IMR-90 (cell line): ENCODE measurements at regions not wholly inside any gene's neighbourhood (a gene's known extent, or its start where the extent isn't known, plus 50 kb on each side); places are given as distances from the start of the nearest gene placed in this dataset.

Experiments
- ATAC-seq: fragments of 200-7000 bp; cut with Tn5 transposase; 2 replicates; pipeline ENCODE4 v1.9.1; 2020; ENCODE audit warnings: low read depth, mild to moderate bottlenecking, moderate library complexity
- BruUV-seq: library from RNA; stranded (reverse); fragments of 400-500 nt; replicated peaks from 2 replicates; lab custom pipeline; 2021; lab: Mats Ljungman, UMichigan
- CTCF ChIA-PET: fragments of 300-600 bp; formaldehyde crosslinking; extraction: SDS; loops from one replicate; lab custom pipeline; 2021; ENCODE audit warnings: antibody characterized with exemption; lab: Yijun Ruan, JAX
- POLR2A ChIA-PET: fragments of 300-600 bp; sonication (Branson Sonifier 250); formaldehyde crosslinking; loops from one replicate; lab custom pipeline; 2022; ENCODE audit warnings: antibody characterized with exemption; ENCODE audit not compliant: unreplicated experiment; lab: Charles Lee
- DNase-seq: peaks from one replicate; pipeline ENCODE4 v3.0.0; 2013
- H2AFZ ChIP-seq: replicated peaks from 2 replicates; pipeline ENCODE3; 2013; ENCODE audit warnings: low read length, mild to moderate bottlenecking; ENCODE audit not compliant: poor library complexity
- H2AK5ac ChIP-seq: 2 replicates; pipeline ENCODE4 v1.6.1; 2013; ENCODE audit warnings: low read depth, low read length, inconsistent platforms
- H2AK9ac ChIP-seq: replicated peaks from 2 replicates; pipeline ENCODE3; 2013; ENCODE audit warnings: mild to moderate bottlenecking, low read depth, low read length, moderate library complexity; ENCODE audit not compliant: poor library complexity
- H2BK120ac ChIP-seq: 2 replicates; pipeline ENCODE4 v1.6.1; 2013; ENCODE audit warnings: low read depth, low read length, inconsistent platforms
- H2BK15ac ChIP-seq: 3 replicates; pipeline ENCODE4 v1.6.1; 2013; ENCODE audit warnings: low read depth, low read length, inconsistent platforms
- H2BK20ac ChIP-seq: 2 replicates; pipeline ENCODE4 v1.6.1; 2013; ENCODE audit warnings: low read depth, mild to moderate bottlenecking, inconsistent platforms, low read length, moderate library complexity
- H2BK5ac ChIP-seq: 2 replicates; pipeline ENCODE4 v1.6.1; 2013; ENCODE audit warnings: mild to moderate bottlenecking, low read depth, low read length, inconsistent platforms; ENCODE audit not compliant: poor library complexity, severe bottlenecking
- H3K14ac ChIP-seq: replicated peaks from 2 replicates; pipeline ENCODE4 v1.6.1; 2013; ENCODE audit warnings: low read depth, low read length, inconsistent platforms
- H3K18ac ChIP-seq: 2 replicates; pipeline ENCODE4 v1.6.1; 2013; ENCODE audit warnings: low read depth, low read length, control low read depth
- H3K23ac ChIP-seq: 2 replicates; pipeline ENCODE4 v1.6.1; 2013; ENCODE audit warnings: low read depth, low read length, inconsistent platforms
- H3K27ac ChIP-seq: 2 replicates; pipeline ENCODE4 v1.5.1; 2013; ENCODE audit warnings: mild to moderate bottlenecking, control low read depth, low read length; ENCODE audit not compliant: insufficient read depth
- H3K27me3 ChIP-seq: 2 replicates; pipeline ENCODE4 v1.6.1; 2013; ENCODE audit warnings: low read length; ENCODE audit not compliant: control insufficient read depth, insufficient read depth
- H3K36me3 ChIP-seq: 2 replicates; pipeline ENCODE4 v1.6.1; 2013; ENCODE audit warnings: low read length, mixed read lengths; ENCODE audit not compliant: control insufficient read depth, insufficient read depth
- H3K4ac ChIP-seq: 2 replicates; pipeline ENCODE4 v1.6.1; 2013; ENCODE audit warnings: low read depth, low read length, inconsistent platforms
- H3K4me1 ChIP-seq: 2 replicates; pipeline ENCODE4 v1.6.1; 2013; ENCODE audit warnings: low read length, mixed read lengths; ENCODE audit not compliant: control insufficient read depth, insufficient read depth
- H3K4me2 ChIP-seq: 2 replicates; pipeline ENCODE4 v1.6.1; 2013; ENCODE audit warnings: low read depth, mild to moderate bottlenecking, control low read depth, low read length, moderate library complexity
- H3K4me3 ChIP-seq: 2 replicates; pipeline ENCODE4 v1.5.1; 2013; ENCODE audit warnings: low read depth, mild to moderate bottlenecking, control low read depth, low read length, moderate library complexity; ENCODE audit not compliant: insufficient read depth
- H3K56ac ChIP-seq: 2 replicates; pipeline ENCODE4 v1.6.1; 2013; ENCODE audit warnings: low read length, inconsistent platforms; ENCODE audit not compliant: insufficient read depth; ENCODE audit errors: extremely low read depth
- H3K79me1 ChIP-seq, 2 experiments: 2 replicates each; pipeline ENCODE4 v1.6.1; 2013; ENCODE audit warnings: low read length in 2 of 2, inconsistent platforms in 1 of 2, low read depth in 1 of 2
- H3K9ac ChIP-seq: 2 replicates; pipeline ENCODE4 v1.6.1; 2013; ENCODE audit warnings: low read depth, low read length, control low read depth
- H3K9me1 ChIP-seq: 2 replicates; pipeline ENCODE4 v1.6.1; 2013; ENCODE audit warnings: low read length, inconsistent platforms; ENCODE audit not compliant: insufficient read depth
- H3K9me3 ChIP-seq: 2 replicates; pipeline ENCODE4 v1.6.1; 2013; ENCODE audit warnings: low read length; ENCODE audit not compliant: control insufficient read depth, insufficient read depth
- H4K20me1 ChIP-seq: 2 replicates; pipeline ENCODE4 v1.6.1; 2013; ENCODE audit warnings: low read length, inconsistent platforms; ENCODE audit not compliant: insufficient read depth
- H4K5ac ChIP-seq: 2 replicates; pipeline ENCODE4 v1.6.1; 2013; ENCODE audit warnings: mild to moderate bottlenecking, low read depth, low read length, control low read depth
- H4K8ac ChIP-seq, 2 experiments: 2 replicates each; pipeline ENCODE4 v1.6.1; 2013; ENCODE audit warnings: low read depth in 2 of 2, low read length in 2 of 2, control low read depth in 1 of 2, inconsistent platforms in 1 of 2
- H4K91ac ChIP-seq: 2 replicates; pipeline ENCODE4 v1.6.1; 2013; ENCODE audit warnings: low read depth, low read length, inconsistent platforms; ENCODE audit not compliant: insufficient read depth
- BHLHE40 ChIP-seq: fragments of 150-350 bp; IDR thresholded peaks from 2 replicates; pipeline ENCODE4 v1.6.1; 2016; ENCODE audit warnings: mild to moderate bottlenecking, low read depth, low read length
- CHD1 ChIP-seq: IDR thresholded peaks from 2 replicates; pipeline ENCODE4 v1.6.1; 2012; ENCODE audit warnings: low read depth, low read length, improper control_type of control experiment
- CTCF ChIP-seq: conservative IDR thresholded peaks from 2 replicates; pipeline ENCODE4 v1.5.1; 2012; ENCODE audit warnings: mild to moderate bottlenecking, low read depth, low read length, improper control_type of control experiment
- ELK1 ChIP-seq: fragments of 150-350 bp; IDR thresholded peaks from 2 replicates; pipeline ENCODE4 v1.6.1; 2016; ENCODE audit warnings: low read depth, mild to moderate bottlenecking, low read length, moderate library complexity, borderline replicate concordance
- MXI1 ChIP-seq: IDR thresholded peaks from 2 replicates; pipeline ENCODE4 v1.6.1; 2012; ENCODE audit warnings: low read depth, mild to moderate bottlenecking, low read length, moderate library complexity, borderline replicate concordance
- NFE2L2 ChIP-seq: fragments of 150-350 bp; IDR thresholded peaks from 2 replicates; pipeline ENCODE4 v1.6.1; 2016; ENCODE audit warnings: low read depth, mild to moderate bottlenecking, low read length
- POLR2A ChIP-seq: IDR thresholded peaks from 2 replicates; pipeline ENCODE4 v1.6.1; 2012; ENCODE audit warnings: mild to moderate bottlenecking, low read depth, low read length
- RAD21 ChIP-seq: IDR thresholded peaks from 2 replicates; pipeline ENCODE4 v1.6.1; 2012; ENCODE audit warnings: low read length, improper control_type of control experiment
- RCOR1 ChIP-seq: IDR thresholded peaks from 2 replicates; pipeline ENCODE4 v1.6.1; 2012; ENCODE audit warnings: mild to moderate bottlenecking, low read length, improper control_type of control experiment; ENCODE audit not compliant: insufficient replicate concordance
- SMC3 ChIP-seq: fragments of 150-350 bp; IDR thresholded peaks from 2 replicates; pipeline ENCODE4 v1.6.1; 2016; ENCODE audit warnings: low read depth, mild to moderate bottlenecking, antibody characterized with exemption, low read length, moderate library complexity
- WGBS, 2 experiments: methylation state at CpG; one replicate each; pipeline versions ENCODE4 v1.1.5 to v1.1.7; 2013; ENCODE audit warnings: missing lambda C conversion rate in 2 of 2; ENCODE audit not compliant: insufficient read length in 1 of 2; ENCODE audit errors: extremely low coverage in 2 of 2; 5-methylcytosine and 5-hydroxymethylcytosine counted together
- dilution Hi-C: fragments of 300-500 bp; cut with HindIII; formaldehyde crosslinking; loops from one replicate; pipeline ENCODE4 v1.14.3; 2018; ENCODE audit warnings: low sequenced_read_pairs; ENCODE audit not compliant: unreplicated experiment
- in situ Hi-C: fragments of 300-500 bp; cut with MboI; formaldehyde crosslinking; loops from 3 replicates; pipeline ENCODE4 v1.14.3; 2019; ENCODE audit warnings: low sequenced_read_pairs, inconsistent platforms, mixed read lengths
- intact Hi-C: fragments of 100-400 bp; cut with micrococcal nuclease; formaldehyde crosslinking; loops from 2 replicates; pipeline ENCODE4 v1.10.0; 2022

GRCh38 chr2:4499316-4500030 lies 796.1 kb downstream of the DCDC2C start:
- Histone ChIP-seq H2AFZ (no peak overlapping the region), H4K5ac (no peak overlapping the region), H2BK20ac (no peak overlapping the region), H3K4me2 (no peak overlapping the region), H2BK120ac (no peak overlapping the region), H3K27ac (no peak overlapping the region), H4K20me1 (no peaks in the 10 kb centered on the region), H3K4me1 (no peaks in the 10 kb centered on the region), H3K14ac (no peak overlapping the region), H2AK9ac (no peak overlapping the region), H3K79me1 (no peaks in the 10 kb centered on the region), H2BK5ac (no peak overlapping the region), H3K9me1 (no peaks in the 10 kb centered on the region), H3K36me3 (no peaks in the 10 kb centered on the region), H3K18ac (no peak overlapping the region), H2AK5ac (no peak overlapping the region), H3K27me3 (no peaks in the 10 kb centered on the region), H3K4me3 (no peak overlapping the region), H3K56ac (no peak overlapping the region), H4K8ac (no peak overlapping the region), H3K9ac (no peak overlapping the region), H3K23ac (no peak overlapping the region), H2BK15ac (no peak overlapping the region), H3K4ac (no peak overlapping the region), H4K91ac (no peak overlapping the region), H3K9me3 (peaks cover 10% of the 10 kb centered on the region)
- no TSS peak for BruUV-seq
- in situ Hi-C loops: no loop called here
- WGBS, 2 experiments: no CpG with 5 or more reads among the region's 5 CpGs
- ATAC-seq: no peak
- no peak for TF ChIP-seq CHD1
- TF ChIP-seq ELK1: no peak
- TF ChIP-seq SMC3: no peak
- TF ChIP-seq CTCF: no peak
- TF ChIP-seq POLR2A: no peak
- TF ChIP-seq NFE2L2: no peak
- no peak for TF ChIP-seq RAD21
- TF ChIP-seq BHLHE40: no peak
- TF ChIP-seq MXI1: no peak
- no peak for TF ChIP-seq RCOR1
- CTCF ChIA-PET: no interaction called here
- intact Hi-C loops: no loop called here
- DNase-seq: no peak
- dilution Hi-C loops: no loop called here
- POLR2A ChIA-PET: no interaction called here
